Ishikawa (cell line): ENCODE measurements at regions not wholly inside any gene's neighbourhood (a gene's known extent, or its start where the extent isn't known, plus 50 kb on each side); places are given as distances from the start of the nearest gene placed in this dataset.

ENCODE experiments used
- CEBPB ChIP-seq: IDR thresholded peaks from 2 replicates; pipeline ENCODE4 v1.6.1; 2012
- CREB1 ChIP-seq: IDR thresholded peaks from 2 replicates; pipeline ENCODE4 v1.6.1; 2012; ENCODE audit warnings: low read depth
- EGR1 ChIP-seq: IDR thresholded peaks from 2 replicates; pipeline ENCODE4 v1.6.1; 2012
- EP300 ChIP-seq: IDR thresholded peaks from 2 replicates; pipeline ENCODE4 v1.6.1; 2012; ENCODE audit warnings: borderline replicate concordance
- FOXM1 ChIP-seq: IDR thresholded peaks from 2 replicates; pipeline ENCODE4 v1.6.1; 2012; ENCODE audit warnings: low read depth, borderline replicate concordance
- NFIC ChIP-seq: IDR thresholded peaks from 2 replicates; pipeline ENCODE4 v1.6.1; 2012
- RAD21 ChIP-seq: IDR thresholded peaks from 2 replicates; pipeline ENCODE4 v1.6.1; 2012; ENCODE audit warnings: low read depth
- TAF1 ChIP-seq: IDR thresholded peaks from 2 replicates; pipeline ENCODE4 v1.6.1; 2012; ENCODE audit warnings: low read depth, mild to moderate bottlenecking
- TCF12 ChIP-seq: IDR thresholded peaks from 2 replicates; pipeline ENCODE4 v1.6.1; 2012; ENCODE audit warnings: low read depth
- YY1 ChIP-seq: IDR thresholded peaks from 2 replicates; pipeline ENCODE4 v1.6.1; 2012; ENCODE audit warnings: low read depth
- ZBTB7A ChIP-seq: IDR thresholded peaks from 2 replicates; pipeline ENCODE4 v1.6.1; 2012; ENCODE audit warnings: low read depth
- TF ChIP-seq, protein P1 (sequence below): IDR thresholded peaks from 2 replicates; pipeline ENCODE4 v1.6.1; 2012; ENCODE audit warnings: low read depth, mild to moderate bottlenecking
- TF ChIP-seq, protein P2 (sequence below): IDR thresholded peaks from 2 replicates; pipeline ENCODE4 v1.6.1; 2012
- TF ChIP-seq, protein P3 (sequence below): IDR thresholded peaks from 2 replicates; pipeline ENCODE4 v1.6.1; 2012

DNA sequence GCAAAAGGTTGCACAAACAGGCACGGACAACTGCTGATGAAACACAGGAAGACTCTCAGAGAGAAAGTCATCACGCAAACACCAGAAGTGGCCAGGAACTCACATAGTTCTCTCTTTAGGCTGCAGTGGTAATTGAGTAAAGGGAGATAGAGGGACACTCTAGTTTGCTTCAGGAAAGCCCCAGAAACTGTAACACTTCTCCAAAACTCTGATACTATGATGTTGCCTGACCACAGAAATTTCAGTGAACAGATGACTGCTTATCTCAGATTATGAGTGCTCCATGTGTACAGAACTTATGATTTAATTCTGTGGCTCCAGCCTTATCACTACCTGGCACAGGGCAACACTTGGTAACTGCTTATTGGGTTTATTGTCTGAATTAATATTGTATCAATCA, 311.5 kb upstream of the GYPC start:
- no peak for TF ChIP-seq FOXM1
- TF ChIP-seq, protein P1, sequence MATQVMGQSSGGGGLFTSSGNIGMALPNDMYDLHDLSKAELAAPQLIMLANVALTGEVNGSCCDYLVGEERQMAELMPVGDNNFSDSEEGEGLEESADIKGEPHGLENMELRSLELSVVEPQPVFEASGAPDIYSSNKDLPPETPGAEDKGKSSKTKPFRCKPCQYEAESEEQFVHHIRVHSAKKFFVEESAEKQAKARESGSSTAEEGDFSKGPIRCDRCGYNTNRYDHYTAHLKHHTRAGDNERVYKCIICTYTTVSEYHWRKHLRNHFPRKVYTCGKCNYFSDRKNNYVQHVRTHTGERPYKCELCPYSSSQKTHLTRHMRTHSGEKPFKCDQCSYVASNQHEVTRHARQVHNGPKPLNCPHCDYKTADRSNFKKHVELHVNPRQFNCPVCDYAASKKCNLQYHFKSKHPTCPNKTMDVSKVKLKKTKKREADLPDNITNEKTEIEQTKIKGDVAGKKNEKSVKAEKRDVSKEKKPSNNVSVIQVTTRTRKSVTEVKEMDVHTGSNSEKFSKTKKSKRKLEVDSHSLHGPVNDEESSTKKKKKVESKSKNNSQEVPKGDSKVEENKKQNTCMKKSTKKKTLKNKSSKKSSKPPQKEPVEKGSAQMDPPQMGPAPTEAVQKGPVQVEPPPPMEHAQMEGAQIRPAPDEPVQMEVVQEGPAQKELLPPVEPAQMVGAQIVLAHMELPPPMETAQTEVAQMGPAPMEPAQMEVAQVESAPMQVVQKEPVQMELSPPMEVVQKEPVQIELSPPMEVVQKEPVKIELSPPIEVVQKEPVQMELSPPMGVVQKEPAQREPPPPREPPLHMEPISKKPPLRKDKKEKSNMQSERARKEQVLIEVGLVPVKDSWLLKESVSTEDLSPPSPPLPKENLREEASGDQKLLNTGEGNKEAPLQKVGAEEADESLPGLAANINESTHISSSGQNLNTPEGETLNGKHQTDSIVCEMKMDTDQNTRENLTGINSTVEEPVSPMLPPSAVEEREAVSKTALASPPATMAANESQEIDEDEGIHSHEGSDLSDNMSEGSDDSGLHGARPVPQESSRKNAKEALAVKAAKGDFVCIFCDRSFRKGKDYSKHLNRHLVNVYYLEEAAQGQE = no peak
- no peak for TF ChIP-seq CREB1
- TF ChIP-seq TCF12 = no peak
- no peak for TF ChIP-seq ZBTB7A
- no peak for TF ChIP-seq EP300
- TF ChIP-seq YY1 = no peak
- no peak for TF ChIP-seq EGR1
- TF ChIP-seq TAF1 = no peak
- no peak for TF ChIP-seq RAD21
- TF ChIP-seq, protein P2, sequence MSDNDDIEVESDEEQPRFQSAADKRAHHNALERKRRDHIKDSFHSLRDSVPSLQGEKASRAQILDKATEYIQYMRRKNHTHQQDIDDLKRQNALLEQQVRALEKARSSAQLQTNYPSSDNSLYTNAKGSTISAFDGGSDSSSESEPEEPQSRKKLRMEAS = no peak
- no peak for TF ChIP-seq CEBPB
- TF ChIP-seq NFIC = no peak
- TF ChIP-seq, protein P3, sequence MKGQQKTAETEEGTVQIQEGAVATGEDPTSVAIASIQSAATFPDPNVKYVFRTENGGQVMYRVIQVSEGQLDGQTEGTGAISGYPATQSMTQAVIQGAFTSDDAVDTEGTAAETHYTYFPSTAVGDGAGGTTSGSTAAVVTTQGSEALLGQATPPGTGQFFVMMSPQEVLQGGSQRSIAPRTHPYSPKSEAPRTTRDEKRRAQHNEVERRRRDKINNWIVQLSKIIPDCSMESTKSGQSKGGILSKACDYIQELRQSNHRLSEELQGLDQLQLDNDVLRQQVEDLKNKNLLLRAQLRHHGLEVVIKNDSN = no peak
